ENCODE measurements at regions not wholly inside any gene's neighbourhood (a gene's known extent, or its start where the extent isn't known, plus 50 kb on each side); places are given as distances from the start of the nearest gene placed in this dataset.
A peak's percentile ranks its signal among the peaks of the same experiment; 100 is the strongest.
"Not testable (repeated sequence)": the region's sequence is repeated elsewhere in the genome, so short reads cannot be mapped to it uniquely, and the experiment has no call there.

- DNase-seq = no peak
Observed at GRCh38 chr15:69660114-69660513, 207.5 kb downstream of the RPLP1 start.

GRCh38 chr15:69660658-69661405 is 208.2 kb downstream of the RPLP1 start:
- no peak for DNase-seq

- DNase-seq = no peak
Observed at GRCh38 chr15:69661446-69661845, 208.8 kb downstream of the RPLP1 start.

- no peak for DNase-seq
Observed at GRCh38 chr15:69661871-69662644, 209.4 kb downstream of the RPLP1 start.

GRCh38 chr15:69662645-69663000 is 210.0 kb downstream of the RPLP1 start:
- no peak for DNase-seq

- DNase-seq = no peak
Observed at GRCh38 chr15:69663441-69663840, 210.8 kb downstream of the RPLP1 start.

- DNase-seq = no peak
Observed at GRCh38 chr15:69663982-69664381, 211.4 kb downstream of the RPLP1 start.

- DNase-seq = no peak
Observed at GRCh38 chr15:69664572-69665571, 212.3 kb downstream of the RPLP1 start.

GRCh38 chr15:69665641-69666111 is 213.1 kb downstream of the RPLP1 start:
- DNase-seq = no peak

- DNase-seq = peak; percentile 16
Observed at GRCh38 chr15:69666441-69666882, 213.8 kb downstream of the RPLP1 start.

GRCh38 chr15:69666921-69667811 is 214.5 kb downstream of the RPLP1 start:
- DNase-seq = peak; percentile 16

- DNase-seq = no peak
Observed at GRCh38 chr15:69668039-69668705, 215.6 kb downstream of the RPLP1 start.

GRCh38 chr15:69668963-69669362 is 216.3 kb downstream of the RPLP1 start:
- DNase-seq = peak; percentile 49

- DNase-seq = no peak
Observed at GRCh38 chr15:69669446-69669845, 216.8 kb downstream of the RPLP1 start.

- no peak for DNase-seq
Observed at GRCh38 chr15:69673291-69673881, 220.8 kb downstream of the RPLP1 start.

- no peak for DNase-seq
Observed at GRCh38 chr15:69675731-69676130, 223.1 kb downstream of the RPLP1 start.

- DNase-seq = no peak
Observed at GRCh38 chr15:69677403-69677802, 224.8 kb downstream of the RPLP1 start.

GRCh38 chr15:69679623-69680228 is 227.1 kb downstream of the RPLP1 start:
- DNase-seq = peak; percentile 23

- not testable (repeated sequence) for DNase-seq
Observed at GRCh38 chr15:69684823-69685222, 232.2 kb downstream of the RPLP1 start.
